Thymus (tissue), 11 donors: ENCODE measurements at regions not wholly inside any gene's neighbourhood (a gene's known extent, or its start where the extent isn't known, plus 50 kb on each side); places are given as distances from the start of the nearest gene placed in this dataset.
"Not testable (repeated sequence)": the region's sequence is repeated elsewhere in the genome, so short reads cannot be mapped to it uniquely, and the experiment has no call there.

ENCODE experiments used
- DNase-seq, 9 donors: peaks; one replicate each; pipeline ENCODE4 v3.0.0-alpha.2; 2013; ENCODE audit warnings: low spot score in 9 of 9, low read depth in 6 of 9, missing footprints in 1 of 9
- H3K27ac ChIP-seq, 2 donors: one replicate each; pipeline ENCODE4 v1.5.1; 2013; ENCODE audit warnings: control low read depth in 1 of 2, low read depth in 1 of 2, low read length in 1 of 2, mild to moderate bottlenecking in 1 of 2, moderate library complexity in 1 of 2
- H3K27me3 ChIP-seq, 2 donors: one replicate each; pipeline ENCODE4 v1.5.1; 2013; ENCODE audit warnings: low read length in 1 of 2; ENCODE audit not compliant: control insufficient read depth in 2 of 2, insufficient read depth in 1 of 2
- H3K36me3 ChIP-seq, 2 donors: one replicate each; pipeline ENCODE4 v1.5.1; 2013; ENCODE audit warnings: low read length in 1 of 2, mild to moderate bottlenecking in 1 of 2, moderate library complexity in 1 of 2; ENCODE audit not compliant: control insufficient read depth in 2 of 2, insufficient read depth in 2 of 2
- H3K4me1 ChIP-seq, 2 donors: one replicate each; pipeline ENCODE4 v1.5.1; 2013; ENCODE audit warnings: low read length in 2 of 2; ENCODE audit not compliant: control insufficient read depth in 2 of 2, insufficient read depth in 2 of 2
- H3K4me3 ChIP-seq, 2 donors: one replicate each; pipeline ENCODE4 v1.5.1; 2013; ENCODE audit warnings: low read length in 2 of 2, control low read depth in 1 of 2, mild to moderate bottlenecking in 1 of 2
- H3K9me3 ChIP-seq, 2 donors: one replicate each; pipeline ENCODE4 v1.5.1; 2013; ENCODE audit warnings: low read length in 1 of 2, mild to moderate bottlenecking in 1 of 2; ENCODE audit not compliant: control insufficient read depth in 2 of 2, insufficient read depth in 1 of 2
- WGBS: extraction: QIAGEN DNeasy Blood & Tissue Kit; methylation state at CpG from one replicate; pipeline ENCODE4 v1.1.7; 2013; 5-methylcytosine and 5-hydroxymethylcytosine counted together
- donor health status: healthy.

GRCh38 chr3:69671082-69671952, 67.9 kb upstream of the MITF start:
- Histone ChIP-seq H3K4me1 (no peaks in the 10 kb centered on the region), H3K27ac (no peak overlapping the region), H3K9me3 (no peaks in the 10 kb centered on the region), H3K27me3 (no peaks in the 10 kb centered on the region), H3K4me3 (no peak overlapping the region), H3K36me3 (no peaks in the 10 kb centered on the region)
- peak in 7 of 9 donors; percentile 21 to 60 (median 41) for DNase-seq
- WGBS, result 74% methylated on average over 6 of the region's 6 CpGs

GRCh38 chr3:69669070-69669469, 70.2 kb upstream of the MITF start:
- no peak overlapping the region for H3K4me3 ChIP-seq
- H3K4me1 ChIP-seq, result no peaks in the 10 kb centered on the region
- no peaks in the 10 kb centered on the region for H3K36me3 ChIP-seq
- no peaks in the 10 kb centered on the region for H3K27me3 ChIP-seq
- no peak overlapping the region for H3K27ac ChIP-seq
- H3K9me3 ChIP-seq, result no peaks in the 10 kb centered on the region
- 83% methylated on average over 3 of the region's 3 CpGs for WGBS
- no peak for DNase-seq

- Histone ChIP-seq H3K4me3 (no peak overlapping the region), H3K9me3 (peaks cover 0 to 4% of the 10 kb centered on the region in 2 donors), H3K4me1 (no peaks in the 10 kb centered on the region), H3K36me3 (no peaks in the 10 kb centered on the region), H3K27ac (no peak overlapping the region), H3K27me3 (no peaks in the 10 kb centered on the region)
- 61% methylated on average over 4 of the region's 4 CpGs for WGBS
- no peak for DNase-seq
These were observed 74.1 kb upstream of the MITF start for GRCh38 chr3:69665026-69665737.

- Histone ChIP-seq H3K27ac (no peak overlapping the region), H3K36me3 (no peaks in the 10 kb centered on the region), H3K4me3 (no peak overlapping the region), H3K9me3 (peaks cover 0 to 4% of the 10 kb centered on the region in 2 donors), H3K27me3 (no peaks in the 10 kb centered on the region), H3K4me1 (no peaks in the 10 kb centered on the region)
- no peak for DNase-seq
- 99% methylated on average over 36 of the region's 36 CpGs for WGBS
These were observed 78.6 kb upstream of the MITF start for GRCh38 chr3:69660631-69661030.

GRCh38 chr3:69659180-69659910, 79.9 kb upstream of the MITF start:
- H3K36me3 ChIP-seq, result no peaks in the 10 kb centered on the region
- H3K4me1 ChIP-seq, result no peaks in the 10 kb centered on the region
- H3K27me3 ChIP-seq, result no peaks in the 10 kb centered on the region
- DNase-seq, result no peak
- H3K9me3 ChIP-seq, result peaks cover 0 to 4% of the 10 kb centered on the region in 2 donors
- no peak overlapping the region for H3K4me3 ChIP-seq
- 73% methylated on average over 9 of the region's 9 CpGs for WGBS
- H3K27ac ChIP-seq, result no peak overlapping the region

GRCh38 chr3:69658514-69659140, 80.6 kb upstream of the MITF start:
- peaks cover 0 to 4% of the 10 kb centered on the region in 2 donors for H3K9me3 ChIP-seq
- H3K27me3 ChIP-seq, result no peaks in the 10 kb centered on the region
- no peak overlapping the region for H3K4me3 ChIP-seq
- no peak overlapping the region for H3K27ac ChIP-seq
- no peak for DNase-seq
- H3K36me3 ChIP-seq, result no peaks in the 10 kb centered on the region
- H3K4me1 ChIP-seq, result no peaks in the 10 kb centered on the region
- 89% methylated on average over 4 of the region's 4 CpGs for WGBS

GRCh38 chr3:69657030-69657429, 82.2 kb upstream of the MITF start:
- H3K4me3 ChIP-seq, H3K4me1 ChIP-seq, H3K9me3 ChIP-seq, H3K36me3 ChIP-seq, DNase-seq, H3K27me3 ChIP-seq, H3K27ac ChIP-seq: not testable (repeated sequence)
- WGBS, result 96% methylated on average over 3 of the region's 3 CpGs

GRCh38 chr3:69651765-69652164, 87.5 kb upstream of the MITF start:
- Histone ChIP-seq H3K4me1 (no peaks in the 10 kb centered on the region), H3K9me3 (no peaks in the 10 kb centered on the region), H3K4me3 (no peak overlapping the region), H3K36me3 (no peaks in the 10 kb centered on the region), H3K27ac (no peak overlapping the region), H3K27me3 (no peaks in the 10 kb centered on the region)
- DNase-seq, result no peak
- 91% methylated on average over 3 of the region's 3 CpGs for WGBS
